Psoas muscle (tissue), 7 donors: ENCODE measurements at regions not wholly inside any gene's neighbourhood (a gene's known extent, or its start where the extent isn't known, plus 50 kb on each side); places are given as distances from the start of the nearest gene placed in this dataset.
"Not testable (repeated sequence)": the region's sequence is repeated elsewhere in the genome, so short reads cannot be mapped to it uniquely, and the experiment has no call there.

ENCODE experiments used
- ATAC-seq, 4 donors: fragments of 200-7000 bp; cut with Tn5 transposase; one replicate each; pipeline ENCODE4 v1.9.1; 2020; ENCODE audit warnings: moderate library complexity in 3 of 4, mild to moderate bottlenecking in 2 of 4
- DNase-seq, 2 donors: peaks; one replicate each; pipeline ENCODE4 v3.0.0-alpha.2; 2020
- H3K27ac ChIP-seq: fragments of 200-600 bp; one replicate; pipeline ENCODE4 v1.8.0; 2022
- H3K27me3 ChIP-seq, 3 donors: fragments of 200-600 bp in 1 of 3; one replicate each; pipeline versions ENCODE4 v1.6.1 to v1.8.0; 2013 to 2022; ENCODE audit warnings: low read length in 2 of 3, mild to moderate bottlenecking in 2 of 3, moderate library complexity in 1 of 3; ENCODE audit not compliant: insufficient read depth in 3 of 3
- H3K36me3 ChIP-seq, 2 donors: fragments of 200-600 bp in 1 of 2; one replicate each; pipeline versions ENCODE4 v1.6.1 to v1.8.0; 2013 to 2022; ENCODE audit warnings: low read depth in 1 of 2, mild to moderate bottlenecking in 1 of 2, moderate library complexity in 1 of 2; ENCODE audit not compliant: insufficient read depth in 1 of 2
- H3K4me1 ChIP-seq: fragments of 200-600 bp; one replicate; pipeline ENCODE4 v1.8.0; 2022
- H3K4me3 ChIP-seq: fragments of 200-600 bp; one replicate; pipeline ENCODE4 v1.8.0; 2022; ENCODE audit warnings: mild to moderate bottlenecking
- H3K9me3 ChIP-seq: fragments of 200-600 bp; one replicate; pipeline ENCODE4 v1.8.0; 2022
- CTCF ChIP-seq: fragments of 200-600 bp; IDR thresholded peaks from one replicate; pipeline ENCODE4 v1.8.0; 2022; ENCODE audit warnings: antibody characterized with exemption
- WGBS, 3 donors: extraction: QIAGEN DNeasy Blood & Tissue Kit; methylation state at CpG; one replicate each; pipeline versions ENCODE4 v1.1.6 to v1.1.7; 2013; 5-methylcytosine and 5-hydroxymethylcytosine counted together
- intact Hi-C, 2 donors: fragments of 100-400 bp; cut with DNase I; formaldehyde crosslinking; loops; one replicate each; pipeline versions ENCODE4 v1.11.0 to v1.14.2; 2022
- donor health status: healthy with polysubstance abuse.
- donor health status: DM: no; HTN: no; CAD: no; lungs with moderate emphysema.
- donor health status: Bipolar disorder and iron deficiency.
- donor health status: healthy.
- donor health status: DM: yes; HTN: yes; CAD: no.
- donor health status: DM: no; HTN: no; CAD: no.
- donor health status: DM: yes; HTN: yes; CAD: no.

GRCh38 chr12:30525171-30525570 is 170.5 kb downstream of the IPO8 start:
- Histone ChIP-seq H3K9me3 (no peaks in the 10 kb centered on the region), H3K4me1 (no peaks in the 10 kb centered on the region), H3K27me3 (no peaks in the 10 kb centered on the region), H3K4me3 (no peak overlapping the region), H3K36me3 (no peaks in the 10 kb centered on the region), H3K27ac (no peak overlapping the region)
- ATAC-seq: no peak
- no peak for TF ChIP-seq CTCF
- intact Hi-C loops: no loop called here
- 44 to 61% (median 48%) methylated on average over 4 of the region's 4 CpGs for WGBS, 3 donors
- DNase-seq: no peak

- H3K4me1 ChIP-seq, H3K27me3 ChIP-seq, H3K9me3 ChIP-seq, H3K27ac ChIP-seq, ATAC-seq, H3K4me3 ChIP-seq, H3K36me3 ChIP-seq, DNase-seq, intact Hi-C loops: not testable (repeated sequence)
- 47 to 52% (median 48%) methylated on average over 2 to 3 of the region's 4 CpGs for WGBS, 3 donors
These were observed 175.4 kb downstream of the IPO8 start for GRCh38 chr12:30520285-30520684.

- WGBS, 3 donors: 82 to 87% (median 82%) methylated on average over 6 of the region's 6 CpGs
These were observed 176.1 kb downstream of the IPO8 start for GRCh38 chr12:30519535-30519934.

GRCh38 chr12:30517320-30517719 is 178.3 kb downstream of the IPO8 start:
- intact Hi-C loops: no loop called here
- Histone ChIP-seq H3K4me3 (no peak overlapping the region), H3K27me3 (no peaks in the 10 kb centered on the region), H3K36me3 (no peaks in the 10 kb centered on the region), H3K9me3 (no peaks in the 10 kb centered on the region), H3K4me1 (no peaks in the 10 kb centered on the region), H3K27ac (no peak overlapping the region)
- DNase-seq (no peak), ATAC-seq (no peak)
- 65 to 70% (median 68%) methylated on average over 1 of the region's 1 CpG for WGBS, 3 donors
- TF ChIP-seq CTCF: no peak

More at GRCh38 chr12:30519535-30519934, 176.1 kb downstream of the IPO8 start:
- ATAC-seq (no peak), DNase-seq (no peak)
- Histone ChIP-seq H3K36me3 (no peaks in the 10 kb centered on the region), H3K4me3 (no peak overlapping the region), H3K9me3 (no peaks in the 10 kb centered on the region), H3K27ac (no peak overlapping the region), H3K4me1 (no peaks in the 10 kb centered on the region), H3K27me3 (no peaks in the 10 kb centered on the region)
- TF ChIP-seq CTCF: no peak
- intact Hi-C loops: no loop called here

GRCh38 chr12:30515351-30515750 is 180.3 kb downstream of the IPO8 start:
- H3K9me3 ChIP-seq: no peaks in the 10 kb centered on the region
- intact Hi-C loops: no loop called here
- no peaks in the 10 kb centered on the region for H3K4me1 ChIP-seq
- H3K36me3 ChIP-seq: no peaks in the 10 kb centered on the region
- 53 to 67% (median 55%) methylated on average over 2 of the region's 2 CpGs for WGBS, 3 donors
- peak; percentile 5 for TF ChIP-seq CTCF
- no peak overlapping the region for H3K27ac ChIP-seq
- no peak for ATAC-seq
- H3K27me3 ChIP-seq: no peaks in the 10 kb centered on the region
- no peak overlapping the region for H3K4me3 ChIP-seq
- no peak for DNase-seq
